NCI-H2107 (cell line): ENCODE measurements at regions not wholly inside any gene's neighbourhood (a gene's known extent, or its start where the extent isn't known, plus 50 kb on each side); places are given as distances from the start of the nearest gene placed in this dataset.

Source experiments
- DNase-seq: peaks from one replicate; lab custom pipeline; 2025; lab: John Stamatoyannopoulos, UW

GRCh38 chr3:186411994-186412393 is 50.0 kb upstream of the DGKG start:
- no peak for DNase-seq
